ENCODE measurements at regions not wholly inside any gene's neighbourhood (a gene's known extent, or its start where the extent isn't known, plus 50 kb on each side); places are given as distances from the start of the nearest gene placed in this dataset.

DNA sequence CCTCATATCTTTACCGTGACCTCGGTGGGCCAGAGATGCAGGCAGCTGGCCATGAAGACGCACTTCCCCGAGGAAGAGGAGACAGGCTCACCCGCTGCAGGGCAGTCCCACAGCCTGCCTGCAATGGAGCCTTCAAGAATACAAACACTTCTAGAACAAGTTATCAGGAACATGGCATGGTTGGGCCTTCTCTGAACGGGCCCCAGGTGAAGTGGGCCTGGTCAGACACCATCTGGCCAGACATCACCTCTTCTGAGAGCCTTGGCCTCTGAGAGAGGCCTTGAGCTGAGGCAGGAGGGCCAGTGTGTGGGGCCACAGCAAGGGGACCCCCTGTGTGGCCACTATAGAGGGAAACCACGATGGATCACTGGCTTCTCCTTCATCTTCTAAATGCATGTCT is 112.4 kb upstream of the GDF10 start:
- no peak for DNase-seq (ENCODE audit: low read depth in 1 of 2, low spot score in 1 of 2)

DNA sequence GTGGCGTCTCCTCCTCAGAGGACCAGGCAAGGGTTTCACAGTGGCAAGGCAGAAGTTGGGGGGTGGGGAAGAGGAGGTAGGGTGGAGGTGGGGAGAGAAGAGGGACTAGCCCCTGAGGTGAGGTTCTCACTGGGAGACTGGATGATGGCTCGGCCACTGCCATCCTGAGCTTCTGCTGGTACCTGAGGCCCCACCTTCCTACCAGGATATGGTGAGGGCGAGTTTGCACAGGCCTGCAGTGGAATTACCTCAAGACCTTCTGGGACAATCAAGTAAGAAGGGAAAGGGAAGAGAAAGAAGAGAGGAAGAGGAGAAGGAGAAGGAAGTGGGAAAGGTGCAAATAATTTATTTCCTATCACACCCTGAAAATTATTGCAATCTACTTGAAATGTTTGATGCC is 111.8 kb upstream of the GDF10 start:
- no peak for DNase-seq (ENCODE audit: low read depth in 1 of 2, low spot score in 1 of 2)

DNA sequence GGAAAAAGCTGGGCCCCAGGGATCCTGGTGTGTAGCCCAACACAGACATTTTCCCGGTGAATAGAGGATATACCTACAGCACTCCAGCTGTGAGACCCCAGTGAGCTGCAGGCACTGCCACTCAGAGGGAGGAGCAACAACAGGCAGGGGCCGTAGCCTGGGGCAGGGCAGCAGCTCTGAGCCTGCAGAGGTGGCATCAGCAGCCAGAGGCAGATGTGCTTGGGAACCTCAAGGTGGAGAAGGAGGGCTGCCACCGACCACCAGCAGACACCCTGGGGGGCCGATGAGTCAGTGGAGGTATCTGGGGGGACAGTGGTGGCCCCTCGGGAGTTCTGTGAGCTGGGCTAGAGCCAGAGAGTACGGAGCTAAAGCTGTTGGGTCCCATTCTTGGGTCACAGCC is 110.2 kb upstream of the GDF10 start:
- no peak for DNase-seq (ENCODE audit: low read depth in 1 of 2, low spot score in 1 of 2)

DNA sequence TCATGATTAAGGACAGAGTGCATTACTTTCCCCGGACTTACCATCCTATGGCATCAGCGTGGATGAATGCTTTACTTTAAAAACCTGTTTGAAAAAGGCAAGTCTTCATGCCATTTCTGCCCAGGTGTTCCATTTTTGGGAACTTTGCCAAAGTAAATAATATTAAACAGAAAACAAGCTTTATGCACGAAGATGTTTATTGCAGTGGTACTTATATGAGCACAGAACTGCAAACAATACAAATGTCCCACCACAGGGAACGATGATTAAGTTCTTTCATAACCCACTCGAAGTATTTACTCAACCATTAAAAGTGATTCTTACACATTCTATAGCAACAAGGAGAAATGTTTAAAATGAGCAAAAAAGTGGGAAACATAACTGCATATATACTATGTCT is 109.7 kb upstream of the GDF10 start:
- no peak for DNase-seq (ENCODE audit: low read depth in 1 of 2, low spot score in 1 of 2)

DNA sequence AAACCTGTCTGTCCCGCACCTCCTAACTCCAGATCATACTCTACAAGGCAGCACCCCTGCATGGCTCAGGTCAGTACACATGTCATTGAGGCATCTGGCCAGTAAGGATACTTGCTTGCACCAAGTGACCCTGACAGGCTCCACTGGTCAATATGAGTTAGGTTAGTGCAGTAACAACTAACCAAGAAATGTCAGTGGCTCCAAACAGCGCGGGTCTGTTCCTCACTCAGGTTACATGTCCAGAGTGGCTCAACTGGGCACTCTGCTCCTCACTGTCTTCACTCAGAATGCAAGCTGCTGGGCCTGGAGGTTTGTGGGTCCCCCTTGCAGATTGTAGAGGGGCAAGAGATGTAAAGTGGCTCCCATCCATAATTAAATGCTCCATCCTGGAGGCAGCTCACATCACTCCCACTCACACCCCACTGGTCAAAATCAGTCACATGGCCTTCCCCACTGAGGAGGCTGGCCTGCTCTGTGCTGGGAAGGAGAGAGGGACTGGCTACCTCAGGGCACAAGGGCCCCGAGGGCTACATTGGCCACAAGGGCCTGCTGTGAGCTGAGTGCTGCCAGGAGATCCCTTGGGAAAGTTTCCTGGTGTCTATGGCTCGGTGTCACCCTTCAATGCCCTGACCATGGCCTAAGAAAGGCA is 109.1 kb upstream of the GDF10 start:
- no peak for DNase-seq (ENCODE audit: low read depth in 1 of 2, low spot score in 1 of 2)

DNA sequence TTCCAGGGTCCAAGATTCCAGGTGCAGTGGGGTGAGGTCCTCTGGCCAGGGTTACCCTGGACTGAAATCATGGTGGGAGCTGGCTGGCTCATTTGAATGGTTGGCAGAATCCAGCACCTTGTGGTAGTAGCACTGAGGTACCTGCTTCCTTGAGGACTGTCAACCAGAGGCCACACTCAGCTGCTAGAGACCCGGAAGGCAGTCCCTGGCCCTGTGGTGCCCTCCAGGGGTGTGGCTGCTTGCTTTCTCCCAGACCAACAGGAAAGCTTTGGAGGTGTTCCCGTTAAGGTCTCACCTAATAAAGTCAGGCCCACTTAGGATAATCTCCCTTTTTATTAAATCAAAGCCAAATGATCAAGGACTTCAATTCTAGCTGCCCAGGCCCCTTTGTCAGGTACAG is 107.7 kb upstream of the GDF10 start:
- no peak for DNase-seq (ENCODE audit: low read depth in 1 of 2, low spot score in 1 of 2)

DNA sequence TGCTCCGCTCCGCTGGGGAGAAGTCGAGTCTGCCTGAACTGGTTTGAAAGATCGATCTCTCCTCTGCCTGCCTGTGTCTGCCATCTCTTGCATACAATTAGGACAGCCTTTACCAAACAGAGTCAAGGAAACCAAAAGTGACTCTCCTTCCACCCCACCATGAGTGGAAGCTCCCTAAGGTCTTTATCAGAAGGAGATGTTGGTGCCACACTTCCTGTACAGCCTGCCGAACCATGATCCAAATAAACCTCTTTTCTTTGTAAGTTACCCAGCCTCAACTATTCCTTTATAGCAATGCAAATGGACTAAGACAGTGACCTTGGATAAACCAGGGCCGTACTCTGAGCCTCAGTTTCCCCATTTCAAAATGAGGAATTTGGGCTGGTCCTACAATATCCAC is 106.3 kb upstream of the GDF10 start:
- no peak for DNase-seq (ENCODE audit: low read depth in 1 of 2, low spot score in 1 of 2)

DNA sequence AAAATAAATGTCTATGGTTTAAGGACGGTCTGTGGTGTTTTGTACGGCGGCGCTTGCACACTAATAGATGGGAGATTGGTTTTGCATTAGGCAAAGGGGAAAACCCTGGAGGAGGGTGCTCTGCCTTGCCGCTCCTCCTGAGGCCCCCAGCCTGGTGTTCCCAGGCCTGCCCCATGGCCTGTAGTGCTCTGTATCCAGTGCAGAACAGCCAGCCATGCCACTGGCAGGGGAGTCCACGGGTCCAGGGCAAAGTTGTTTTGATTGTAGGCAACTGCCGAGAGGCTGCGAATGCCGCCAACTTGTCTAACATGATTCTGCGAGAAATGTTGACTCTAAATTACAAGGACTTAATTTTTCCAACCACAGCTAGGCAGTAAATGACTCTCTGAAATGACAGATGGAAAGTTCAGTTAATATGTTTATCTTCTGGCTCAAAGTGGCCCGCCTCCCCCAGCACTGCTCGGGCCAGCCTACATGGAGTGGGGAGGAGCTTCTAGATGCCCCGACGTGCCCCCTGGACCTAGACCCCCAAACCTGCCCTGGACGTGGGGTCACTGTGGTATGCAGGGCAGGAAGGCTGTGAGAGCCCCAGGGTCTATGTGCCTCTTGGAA is 104.6 kb upstream of the GDF10 start:
- peak in 1 of 2 donors; percentile 9 for DNase-seq (ENCODE audit: low read depth in 1 of 2, low spot score in 1 of 2)

DNA sequence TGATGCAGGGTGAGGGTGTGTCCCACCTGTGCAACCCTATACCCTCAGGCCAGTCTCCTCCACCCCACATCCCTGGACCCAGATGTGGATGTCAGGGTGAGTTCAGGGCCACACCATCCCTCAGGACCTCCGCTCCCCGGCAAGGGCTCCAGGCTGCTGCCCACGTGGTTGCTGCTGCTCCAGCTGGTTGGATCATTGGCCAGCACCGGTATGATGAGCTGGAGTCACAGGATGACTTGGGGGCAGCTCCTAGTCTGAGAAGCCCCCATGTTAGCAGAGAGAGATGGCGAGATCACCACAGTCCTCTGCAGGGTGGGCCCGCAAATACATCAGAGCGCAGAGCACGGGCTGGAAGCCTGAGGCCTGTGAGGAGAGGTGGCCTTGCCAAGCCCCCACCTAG is 103.3 kb upstream of the GDF10 start:
- no peak for DNase-seq (ENCODE audit: low read depth in 1 of 2, low spot score in 1 of 2)

DNA sequence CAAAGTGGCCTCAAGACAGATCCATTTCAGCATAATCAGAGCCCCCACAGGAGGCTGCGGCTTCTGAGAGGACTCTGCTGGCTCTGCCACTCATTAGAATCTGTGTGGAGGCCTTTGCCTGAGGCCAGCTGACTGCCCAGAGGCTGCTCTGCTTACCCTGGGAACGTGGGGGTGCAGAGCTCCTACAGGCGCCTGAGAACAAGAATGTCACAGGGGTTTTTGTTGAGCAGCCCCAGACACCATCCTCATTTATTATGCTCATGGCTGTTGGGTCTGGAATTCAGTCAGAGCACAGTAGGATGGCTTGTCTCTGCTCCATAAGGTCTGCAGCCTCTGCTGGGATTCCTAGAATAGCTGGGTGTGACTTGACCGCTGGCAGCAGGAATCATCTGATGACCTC is 101.8 kb upstream of the GDF10 start:
- no peak for DNase-seq (ENCODE audit: low read depth in 1 of 2, low spot score in 1 of 2)

DNA sequence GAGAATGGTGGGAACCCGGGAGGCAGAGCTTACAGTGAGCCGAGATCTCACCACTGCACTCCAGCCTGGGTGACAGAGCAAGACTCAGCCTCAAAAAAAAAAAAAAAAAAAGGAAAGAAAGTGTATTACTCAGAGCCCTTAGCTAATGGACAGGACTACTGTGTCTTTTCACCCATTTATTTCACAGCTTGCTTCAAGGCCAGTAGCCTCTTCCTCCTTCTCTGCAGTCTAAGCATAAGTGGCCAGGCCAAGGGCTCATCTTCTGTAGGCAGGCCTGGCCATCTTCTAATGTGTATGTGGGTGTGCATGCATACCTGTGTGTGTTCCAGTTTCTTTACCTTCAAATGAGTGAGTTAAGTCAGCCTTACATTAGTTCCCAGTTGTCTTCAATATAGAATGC is 94.8 kb upstream of the GDF10 start:
- DNase-seq (ENCODE audit: low read depth in 1 of 2, low spot score in 1 of 2) = no peak

DNA sequence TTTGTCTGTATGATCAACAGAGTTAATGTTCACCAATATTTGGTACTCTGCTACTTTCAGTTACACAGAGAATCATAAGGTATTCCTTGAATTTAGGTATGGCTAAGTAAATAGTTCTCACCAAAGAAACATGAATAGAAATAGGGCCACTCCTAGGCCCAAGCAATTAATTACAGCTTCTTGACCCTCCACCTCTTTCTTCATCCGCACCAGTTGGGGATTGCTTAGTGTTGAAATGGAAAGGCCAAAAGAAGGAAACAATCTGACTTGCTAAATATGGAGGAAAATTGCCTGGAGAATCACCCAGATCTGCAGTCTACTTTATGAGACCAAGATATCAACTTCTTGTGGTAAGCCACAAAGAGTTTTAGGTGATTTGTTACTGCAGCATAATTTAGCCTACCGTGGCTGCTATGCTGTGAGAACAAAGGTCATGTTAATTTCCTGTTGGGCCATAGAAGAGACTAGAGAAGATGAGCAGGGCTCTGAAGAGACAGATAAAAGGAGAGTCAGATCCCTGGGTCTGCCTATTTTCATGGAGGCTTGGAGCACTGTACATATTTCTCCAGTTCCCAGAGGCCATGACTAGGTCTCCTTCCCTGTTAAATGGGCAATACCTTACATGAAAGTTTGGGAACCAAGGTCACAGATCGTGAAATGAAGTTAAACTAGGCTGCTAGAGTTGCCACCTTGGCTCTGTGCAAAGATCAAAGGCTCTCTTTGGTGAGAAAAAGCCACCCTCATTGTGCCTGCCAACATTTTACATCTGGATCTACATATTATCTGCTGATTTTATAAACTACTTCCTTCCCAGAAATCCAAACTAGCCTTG is 93.3 kb upstream of the GDF10 start:
- DNase-seq (ENCODE audit: low read depth in 1 of 2, low spot score in 1 of 2) = no peak

DNA sequence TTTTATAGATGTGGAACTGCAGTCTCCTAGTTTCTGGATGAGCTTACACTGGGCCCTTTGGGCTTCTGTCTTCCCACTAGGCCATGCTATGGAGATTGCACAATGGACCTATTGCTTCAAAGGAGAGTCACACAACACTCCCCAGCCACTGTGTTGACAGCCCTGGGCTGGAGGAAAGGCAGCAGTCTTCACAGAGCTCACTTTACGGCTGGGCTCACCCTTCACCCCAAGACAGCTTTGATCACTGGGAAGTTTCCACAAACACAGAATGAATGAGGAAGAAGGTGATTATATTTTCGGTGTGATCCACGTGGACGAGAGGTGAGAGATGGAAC is 92.7 kb upstream of the GDF10 start:
- no peak for DNase-seq (ENCODE audit: low read depth in 1 of 2, low spot score in 1 of 2)

DNA sequence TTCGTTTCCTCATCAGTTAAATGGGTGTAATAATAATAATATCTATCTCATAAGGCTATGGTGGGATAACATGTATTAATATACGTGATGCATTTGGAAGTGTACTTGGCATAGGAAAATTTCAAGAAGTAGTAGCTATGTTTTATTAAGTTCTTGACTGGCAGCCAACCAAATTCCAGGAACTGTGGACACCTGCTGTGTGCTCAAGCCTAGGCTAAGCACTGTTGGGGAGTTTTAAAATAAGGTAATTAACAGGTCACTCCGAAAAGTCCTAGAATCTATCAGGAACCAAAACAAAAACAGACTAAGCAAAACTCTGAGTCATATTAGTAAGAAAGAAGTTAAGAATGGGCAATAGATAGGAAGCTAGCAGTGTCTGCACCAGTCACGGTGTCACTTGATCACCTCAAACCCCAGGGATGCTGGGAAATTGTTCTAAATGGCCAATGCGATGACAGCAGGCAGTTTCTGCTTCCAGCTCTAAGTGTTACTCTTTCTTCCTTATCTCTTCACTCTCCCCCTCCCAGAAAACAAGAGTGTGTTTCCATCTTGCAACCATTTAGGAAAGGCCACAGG is 92.0 kb upstream of the GDF10 start:
- DNase-seq (ENCODE audit: low read depth in 1 of 2, low spot score in 1 of 2) = no peak

DNA sequence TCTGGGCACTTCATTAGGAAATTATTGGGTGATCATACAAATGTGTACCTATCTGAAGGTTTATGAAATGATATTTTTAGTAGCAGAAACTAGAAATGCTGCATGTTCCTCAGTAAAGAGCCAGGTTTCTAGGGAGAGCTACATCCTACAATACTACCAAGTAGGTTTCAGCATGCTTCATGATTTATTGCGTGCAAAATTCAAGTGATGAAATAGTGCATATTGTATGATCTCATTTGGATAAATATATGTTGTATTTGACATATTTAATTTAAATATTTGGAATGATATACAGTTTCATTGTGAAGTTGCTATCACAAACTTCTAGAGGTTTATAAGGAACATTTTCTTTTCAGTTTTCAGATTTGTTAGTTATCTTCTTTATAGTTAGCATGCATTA is 90.5 kb upstream of the GDF10 start:
- no peak for DNase-seq (ENCODE audit: low read depth in 1 of 2, low spot score in 1 of 2)

DNA sequence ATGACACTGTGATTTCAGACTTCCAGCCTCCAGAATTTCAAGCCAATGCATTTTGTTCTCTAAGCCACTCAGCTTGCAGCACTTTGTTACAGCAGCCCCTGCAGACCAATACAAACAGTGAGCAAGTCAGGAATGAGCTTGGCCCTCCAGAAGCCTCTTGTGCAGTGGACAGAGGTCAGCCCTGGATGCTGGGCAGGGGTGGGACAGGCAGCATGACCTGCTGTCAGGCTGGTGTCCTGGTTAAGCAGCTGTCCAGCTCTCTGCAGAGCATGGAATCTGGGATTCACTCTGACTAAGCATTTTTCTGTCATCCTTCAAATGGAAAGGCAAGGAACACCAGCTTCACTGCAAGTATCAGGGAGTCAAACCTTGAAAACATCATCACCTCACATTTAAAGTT is 85.5 kb upstream of the GDF10 start:
- DNase-seq (ENCODE audit: low read depth in 1 of 2, low spot score in 1 of 2) = no peak

DNA sequence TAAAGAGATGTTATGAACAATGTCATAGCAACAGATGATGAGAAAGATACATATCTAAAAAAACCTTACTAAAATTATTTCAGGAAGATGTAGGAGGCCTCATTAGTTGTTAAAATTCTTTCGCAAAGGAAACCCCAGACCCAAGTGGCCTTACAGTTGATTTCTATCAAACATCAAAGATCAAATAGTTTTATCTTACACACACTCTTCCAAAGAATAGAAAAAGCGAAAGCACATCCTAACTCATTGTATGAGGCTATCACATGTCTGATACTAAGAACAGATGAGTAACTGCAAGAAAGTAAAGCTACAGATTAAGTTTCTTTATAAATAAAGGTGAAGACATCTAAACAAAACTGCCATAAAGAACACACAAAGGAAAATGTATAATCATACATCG is 82.9 kb upstream of the GDF10 start:
- DNase-seq (ENCODE audit: low read depth in 1 of 2, low spot score in 1 of 2) = no peak

DNA sequence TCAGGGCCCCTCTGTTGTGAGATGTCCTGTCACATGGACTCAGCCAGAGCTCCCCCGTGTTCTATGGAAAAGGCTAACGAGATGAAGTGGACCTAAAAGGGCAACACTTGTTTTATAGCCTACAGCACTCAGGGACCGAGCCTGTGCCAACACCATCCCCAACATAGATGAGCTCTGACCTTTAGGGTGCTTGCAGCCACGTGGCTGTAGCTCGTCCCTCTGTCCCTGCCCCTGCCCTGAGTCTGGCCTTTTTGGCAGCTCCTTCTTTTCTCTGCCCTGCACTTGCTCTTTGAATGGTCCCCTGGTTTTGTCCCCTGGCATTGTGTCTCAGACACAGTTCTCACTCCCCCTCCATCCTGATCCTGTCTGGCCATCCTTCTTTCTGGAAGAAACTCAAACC is 81.2 kb upstream of the GDF10 start:
- no peak for DNase-seq (ENCODE audit: low read depth in 1 of 2, low spot score in 1 of 2)

DNA sequence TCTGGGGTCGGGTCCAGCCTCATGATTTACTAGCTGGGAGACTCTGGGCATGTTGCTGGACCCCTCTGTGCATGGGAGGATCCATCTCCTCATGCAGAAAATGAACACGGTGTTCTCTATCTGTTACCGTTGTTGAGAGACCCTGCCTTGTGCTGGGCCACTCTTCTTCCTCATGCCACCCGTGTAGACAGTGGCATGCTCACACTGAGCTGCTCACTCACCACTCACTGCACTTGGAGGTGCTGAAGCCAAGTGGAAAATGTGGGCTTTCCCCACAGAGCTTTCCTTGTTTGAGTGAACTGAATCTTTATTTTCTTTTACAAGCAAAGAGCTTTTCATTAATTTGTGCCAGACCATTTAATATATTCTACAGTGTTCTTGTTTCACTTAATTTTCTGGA is 77.5 kb upstream of the GDF10 start:
- DNase-seq (ENCODE audit: low read depth in 1 of 2, low spot score in 1 of 2) = no peak

DNA sequence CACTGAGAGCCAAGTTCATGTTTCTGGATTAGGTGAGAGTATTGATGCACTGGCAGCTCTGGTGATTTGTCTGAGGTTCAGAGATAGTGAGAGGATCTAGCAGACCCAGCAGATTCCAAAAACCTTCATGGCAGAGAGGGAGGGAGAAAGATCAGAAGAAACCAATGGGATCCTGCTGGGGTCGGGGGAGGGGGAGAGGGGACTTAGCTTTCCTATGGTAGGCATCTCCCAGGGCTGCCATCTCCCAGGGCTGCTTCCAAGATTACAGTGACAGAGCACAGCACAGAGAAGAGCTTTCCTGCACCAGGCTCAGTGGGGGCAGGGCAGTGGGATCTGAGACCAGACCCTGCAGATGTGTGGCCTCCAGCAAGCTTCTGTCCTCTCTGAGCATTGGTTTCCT is 76.8 kb upstream of the GDF10 start:
- no peak for DNase-seq (ENCODE audit: low read depth in 1 of 2, low spot score in 1 of 2)

DNA sequence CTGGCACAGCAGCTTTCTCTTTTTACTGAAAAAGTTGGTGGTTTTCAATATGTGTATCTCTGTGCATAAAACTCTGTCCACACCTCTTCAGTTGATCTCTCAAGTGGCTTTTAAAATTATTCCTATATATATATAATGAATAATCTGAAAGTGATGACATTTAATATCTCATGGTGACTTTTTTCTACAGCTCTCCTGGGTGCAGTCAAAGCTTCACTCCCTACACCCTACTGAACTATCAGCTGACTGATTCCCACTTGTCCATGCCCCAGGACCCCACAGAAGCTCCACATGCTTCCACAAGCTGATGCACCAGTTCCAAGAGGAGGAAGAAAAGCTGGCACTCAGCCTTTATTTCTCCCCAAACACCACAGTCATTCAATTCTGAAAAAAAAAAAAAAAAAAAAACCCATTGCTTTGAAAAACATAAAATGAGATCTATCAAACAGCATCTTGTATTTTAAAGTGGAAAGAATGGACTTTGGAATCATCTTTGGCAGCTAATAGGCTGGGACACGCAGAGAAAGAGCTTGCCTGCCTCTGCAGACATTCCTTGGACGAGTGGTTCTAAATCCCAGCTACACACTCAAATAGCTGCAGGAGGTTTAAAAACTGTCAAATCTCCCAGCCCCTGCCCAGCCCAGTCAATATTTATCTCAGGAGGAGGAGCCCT is 75.3 kb upstream of the GDF10 start:
- no peak for DNase-seq (ENCODE audit: low read depth in 1 of 2, low spot score in 1 of 2)
